ENCODE measurements at regions not wholly inside any gene's neighbourhood (a gene's known extent, or its start where the extent isn't known, plus 50 kb on each side); places are given as distances from the start of the nearest gene placed in this dataset.

- no peak overlapping the region for H3K27ac Mint-ChIP-seq
- H3K36me3 Mint-ChIP-seq (ENCODE audit: low read depth), result no peaks in the 10 kb centered on the region
- peaks cover 18% of the 10 kb centered on the region for H3K27me3 Mint-ChIP-seq (ENCODE audit: low read depth)
- no peaks in the 10 kb centered on the region for H3K9me3 Mint-ChIP-seq
- no peak for DNase-seq (ENCODE audit: low spot score)
- H3K4me3 Mint-ChIP-seq (ENCODE audit: low read depth), result no peak overlapping the region
- no peaks in the 10 kb centered on the region for H3K4me1 Mint-ChIP-seq (ENCODE audit: low read depth)
- intact Hi-C loops (cut with micrococcal nuclease), result no loop called here
Observed at GRCh38 chr2:200013906-200014305, 58.5 kb downstream of the MAIP1 start.

- Mint-ChIP-seq H3K36me3 (ENCODE audit: low read depth) (no peaks in the 10 kb centered on the region), H3K4me3 (ENCODE audit: low read depth) (no peak overlapping the region), H3K9me3 (no peaks in the 10 kb centered on the region), H3K27me3 (ENCODE audit: low read depth) (peaks cover 19% of the 10 kb centered on the region), H3K4me1 (ENCODE audit: low read depth) (no peaks in the 10 kb centered on the region), H3K27ac (no peak overlapping the region)
- intact Hi-C loops (cut with micrococcal nuclease), result no loop called here
- no peak for DNase-seq (ENCODE audit: low spot score)
Observed at GRCh38 chr2:200021449-200022114, 66.2 kb downstream of the MAIP1 start.

GRCh38 chr2:200022511-200022910 lies 67.1 kb downstream of the MAIP1 start:
- H3K36me3 Mint-ChIP-seq (ENCODE audit: low read depth), result no peaks in the 10 kb centered on the region
- H3K27me3 Mint-ChIP-seq (ENCODE audit: low read depth), result peaks cover 21% of the 10 kb centered on the region
- H3K9me3 Mint-ChIP-seq, result no peaks in the 10 kb centered on the region
- intact Hi-C loops (cut with micrococcal nuclease), result no loop called here
- no peak for DNase-seq (ENCODE audit: low spot score)
- H3K27ac Mint-ChIP-seq, result no peak overlapping the region
- no peak overlapping the region for H3K4me3 Mint-ChIP-seq (ENCODE audit: low read depth)
- H3K4me1 Mint-ChIP-seq (ENCODE audit: low read depth), result no peaks in the 10 kb centered on the region

GRCh38 chr2:200023570-200023969 lies 68.2 kb downstream of the MAIP1 start:
- H3K36me3 Mint-ChIP-seq (ENCODE audit: low read depth), result no peaks in the 10 kb centered on the region
- intact Hi-C loops (cut with micrococcal nuclease), result no loop called here
- no peaks in the 10 kb centered on the region for H3K4me1 Mint-ChIP-seq (ENCODE audit: low read depth)
- no peak overlapping the region for H3K27ac Mint-ChIP-seq
- H3K4me3 Mint-ChIP-seq (ENCODE audit: low read depth), result no peak overlapping the region
- peaks cover 12% of the 10 kb centered on the region for H3K27me3 Mint-ChIP-seq (ENCODE audit: low read depth)
- no peaks in the 10 kb centered on the region for H3K9me3 Mint-ChIP-seq
- no peak for DNase-seq (ENCODE audit: low spot score)

- H3K27ac Mint-ChIP-seq, result no peak overlapping the region
- no peak overlapping the region for H3K4me3 Mint-ChIP-seq (ENCODE audit: low read depth)
- peaks cover 10% of the 10 kb centered on the region for H3K27me3 Mint-ChIP-seq (ENCODE audit: low read depth)
- H3K4me1 Mint-ChIP-seq (ENCODE audit: low read depth), result no peaks in the 10 kb centered on the region
- no peaks in the 10 kb centered on the region for H3K36me3 Mint-ChIP-seq (ENCODE audit: low read depth)
- no peaks in the 10 kb centered on the region for H3K9me3 Mint-ChIP-seq
- no peak for DNase-seq (ENCODE audit: low spot score)
- intact Hi-C loops (cut with micrococcal nuclease), result no loop called here
Observed at GRCh38 chr2:200025717-200026116, 70.3 kb downstream of the MAIP1 start.

- no peak overlapping the region for H3K4me3 Mint-ChIP-seq (ENCODE audit: low read depth)
- H3K4me1 Mint-ChIP-seq (ENCODE audit: low read depth), result no peaks in the 10 kb centered on the region
- H3K27ac Mint-ChIP-seq, result no peak overlapping the region
- H3K27me3 Mint-ChIP-seq (ENCODE audit: low read depth), result peaks cover 11% of the 10 kb centered on the region
- H3K9me3 Mint-ChIP-seq, result no peaks in the 10 kb centered on the region
- no peaks in the 10 kb centered on the region for H3K36me3 Mint-ChIP-seq (ENCODE audit: low read depth)
- intact Hi-C loops (cut with micrococcal nuclease), result no loop called here
- no peak for DNase-seq (ENCODE audit: low spot score)
Observed at GRCh38 chr2:200026332-200027230, 71.2 kb downstream of the MAIP1 start.

GRCh38 chr2:200028998-200029397 lies 73.6 kb downstream of the MAIP1 start:
- H3K4me1 Mint-ChIP-seq (ENCODE audit: low read depth), result no peaks in the 10 kb centered on the region
- H3K36me3 Mint-ChIP-seq (ENCODE audit: low read depth), result no peaks in the 10 kb centered on the region
- no peaks in the 10 kb centered on the region for H3K9me3 Mint-ChIP-seq
- intact Hi-C loops (cut with micrococcal nuclease), result no loop called here
- DNase-seq (ENCODE audit: low spot score), result no peak
- no peak overlapping the region for H3K27ac Mint-ChIP-seq
- no peak overlapping the region for H3K4me3 Mint-ChIP-seq (ENCODE audit: low read depth)
- peaks cover 17% of the 10 kb centered on the region for H3K27me3 Mint-ChIP-seq (ENCODE audit: low read depth)

GRCh38 chr2:200032895-200033294 lies 77.5 kb downstream of the MAIP1 start:
- intact Hi-C loops (cut with micrococcal nuclease), result no loop called here

GRCh38 chr2:200033929-200034328 lies 78.5 kb downstream of the MAIP1 start:
- intact Hi-C loops (cut with micrococcal nuclease), result no loop called here
- no peaks in the 10 kb centered on the region for H3K9me3 Mint-ChIP-seq
- no peaks in the 10 kb centered on the region for H3K36me3 Mint-ChIP-seq (ENCODE audit: low read depth)
- H3K27me3 Mint-ChIP-seq (ENCODE audit: low read depth), result peaks cover 20% of the 10 kb centered on the region
- no peak for DNase-seq (ENCODE audit: low spot score)
- no peaks in the 10 kb centered on the region for H3K4me1 Mint-ChIP-seq (ENCODE audit: low read depth)
- H3K4me3 Mint-ChIP-seq (ENCODE audit: low read depth), result no peak overlapping the region
- H3K27ac Mint-ChIP-seq, result no peak overlapping the region

More at GRCh38 chr2:200032895-200033294, 77.5 kb downstream of the MAIP1 start:
- no peak for DNase-seq (ENCODE audit: low spot score)
- Mint-ChIP-seq H3K4me3 (ENCODE audit: low read depth) (no peak overlapping the region), H3K9me3 (no peaks in the 10 kb centered on the region), H3K27ac (no peak overlapping the region), H3K36me3 (ENCODE audit: low read depth) (no peaks in the 10 kb centered on the region), H3K4me1 (ENCODE audit: low read depth) (no peaks in the 10 kb centered on the region), H3K27me3 (ENCODE audit: low read depth) (peaks cover 20% of the 10 kb centered on the region)

- DNase-seq (ENCODE audit: low spot score), result no peak
- Mint-ChIP-seq H3K9me3 (no peaks in the 10 kb centered on the region), H3K27ac (no peak overlapping the region), H3K27me3 (ENCODE audit: low read depth) (peaks cover 20% of the 10 kb centered on the region), H3K4me3 (ENCODE audit: low read depth) (no peak overlapping the region), H3K36me3 (ENCODE audit: low read depth) (no peaks in the 10 kb centered on the region), H3K4me1 (ENCODE audit: low read depth) (no peaks in the 10 kb centered on the region)
- intact Hi-C loops (cut with micrococcal nuclease), result no loop called here
Observed at GRCh38 chr2:200034816-200035215, 79.4 kb downstream of the MAIP1 start.

- H3K4me1 Mint-ChIP-seq (ENCODE audit: low read depth), result no peaks in the 10 kb centered on the region
- no peak for DNase-seq (ENCODE audit: low spot score)
- no peak overlapping the region for H3K4me3 Mint-ChIP-seq (ENCODE audit: low read depth)
- H3K36me3 Mint-ChIP-seq (ENCODE audit: low read depth), result no peaks in the 10 kb centered on the region
- peaks cover 5% of the 10 kb centered on the region for H3K9me3 Mint-ChIP-seq
- no peak overlapping the region for H3K27ac Mint-ChIP-seq
- intact Hi-C loops (cut with micrococcal nuclease), result no loop called here
- H3K27me3 Mint-ChIP-seq (ENCODE audit: low read depth), result peaks cover 7% of the 10 kb centered on the region
Observed at GRCh38 chr2:200039724-200040650, 84.6 kb downstream of the MAIP1 start.

GRCh38 chr2:200040831-200041230 lies 85.4 kb downstream of the MAIP1 start:
- intact Hi-C loops (cut with micrococcal nuclease), result no loop called here
- H3K27me3 Mint-ChIP-seq (ENCODE audit: low read depth), result peaks cover 3% of the 10 kb centered on the region
- no peak overlapping the region for H3K4me3 Mint-ChIP-seq (ENCODE audit: low read depth)
- DNase-seq (ENCODE audit: low spot score), result no peak
- H3K36me3 Mint-ChIP-seq (ENCODE audit: low read depth), result no peaks in the 10 kb centered on the region
- H3K4me1 Mint-ChIP-seq (ENCODE audit: low read depth), result no peaks in the 10 kb centered on the region
- H3K9me3 Mint-ChIP-seq, result peaks cover 5% of the 10 kb centered on the region
- H3K27ac Mint-ChIP-seq, result no peak overlapping the region

Measured in activated T-helper 2 cell treated with anti-CD3 and anti-CD28 coated beads, Interferon-gamma antibody, Interleukin-2, Interleukin-4, amounts not matched to agents 10 μg/mL and 5 μg/mL and 100 μg/mL, durations not matched to agents 14 hours and 24 hours and 36 hours (primary cell).